Endothelial cell of umbilical vein (primary cell): ENCODE measurements at regions not wholly inside any gene's neighbourhood (a gene's known extent, or its start where the extent isn't known, plus 50 kb on each side); places are given as distances from the start of the nearest gene placed in this dataset.

Experiments
- BruUV-seq: library from RNA; stranded (reverse); fragments of 400-500 nt; replicated peaks from 2 replicates; lab custom pipeline; 2021; lab: Mats Ljungman, UMichigan
- CTCF ChIA-PET: fragments of 300-600, 350-600 bp; sonication (Branson Sonifier 250); formaldehyde crosslinking; loops from one replicate; lab custom pipeline; 2021; ENCODE audit warnings: antibody characterized with exemption, inconsistent platforms; lab: Charles Lee
- POLR2A ChIA-PET: fragments of 300-600, 350-600 bp; sonication (Branson Sonifier 250); formaldehyde crosslinking; loops from one replicate; lab custom pipeline; 2021; ENCODE audit warnings: antibody characterized with exemption, inconsistent platforms; lab: Charles Lee
- DNase-seq: peaks from one replicate; pipeline ENCODE4 v3.0.0-alpha.2; 2011; ENCODE audit warnings: low read depth, low spot score
- FAIRE-seq: peaks from 2 replicates; lab custom pipeline; 2011; peaks lifted over from hg19 to GRCh38; lab: Jason Lieb, UNC
- H2AFZ ChIP-seq: 2 replicates; pipeline ENCODE4 v1.6.0; 2012; ENCODE audit warnings: low read depth, low read length, control low read depth, inconsistent platforms
- H3K27ac ChIP-seq: 2 replicates; pipeline ENCODE4 v1.5.1; 2011; ENCODE audit warnings: low read depth, mild to moderate bottlenecking, control low read depth, low read length, moderate library complexity; ENCODE audit not compliant: insufficient read depth
- H3K27me3 ChIP-seq, 2 experiments: 2 replicates each; pipeline versions ENCODE4 v1.6.0 to v1.6.1; 2011; ENCODE audit warnings: low read length in 2 of 2, mixed read lengths in 1 of 2; ENCODE audit not compliant: control insufficient read depth in 2 of 2, insufficient read depth in 2 of 2
- H3K36me3 ChIP-seq, 2 experiments: 2 replicates in 1 of 2; 3 replicates in 1 of 2; pipeline ENCODE4 v1.5.1; 2011; ENCODE audit warnings: low read length in 2 of 2, mild to moderate bottlenecking in 1 of 2, moderate library complexity in 1 of 2; ENCODE audit not compliant: control insufficient read depth in 2 of 2, insufficient read depth in 2 of 2; ENCODE audit errors: extremely low read depth in 1 of 2
- H3K4me1 ChIP-seq: 3 replicates; pipeline ENCODE4 v1.5.1; 2011; ENCODE audit warnings: mild to moderate bottlenecking, low read length; ENCODE audit not compliant: control insufficient read depth, insufficient read depth; ENCODE audit errors: extremely low read depth
- H3K4me2 ChIP-seq: 2 replicates; pipeline ENCODE4 v1.6.1; 2011; ENCODE audit warnings: low read length, control low read depth, mixed read lengths; ENCODE audit not compliant: insufficient read depth
- H3K4me3 ChIP-seq, 3 experiments: fragments of 200-600 bp in 1 of 3; sonication (generic), shearing (Covaris generic) in 1 of 3; replicated peaks in 1 of 3; 2 replicates each; pipeline ENCODE4 v1.5.1; 2011 to 2016; ENCODE audit warnings: control low read depth in 3 of 3, low read length in 3 of 3, mild to moderate bottlenecking in 2 of 3, inconsistent platforms in 1 of 3, low read depth in 1 of 3, moderate library complexity in 1 of 3; ENCODE audit not compliant: insufficient read depth in 1 of 3
- H3K79me2 ChIP-seq: 2 replicates; pipeline ENCODE4 v1.6.0; 2012; ENCODE audit warnings: low read length, inconsistent platforms; ENCODE audit not compliant: control insufficient read depth, insufficient read depth
- H3K9ac ChIP-seq: replicated peaks from 2 replicates; pipeline ENCODE3; 2011; ENCODE audit warnings: low read length, control low read depth; ENCODE audit not compliant: insufficient read depth; ENCODE audit errors: extremely low read depth
- H3K9me1 ChIP-seq: replicated peaks from 3 replicates; pipeline ENCODE4 v1.6.0; 2011; ENCODE audit warnings: mild to moderate bottlenecking, low read length; ENCODE audit not compliant: control insufficient read depth, insufficient read depth; ENCODE audit errors: extremely low read depth
- H3K9me3 ChIP-seq: replicated peaks from 2 replicates; pipeline ENCODE4 v1.5.1; 2012; ENCODE audit warnings: low read length, inconsistent platforms; ENCODE audit not compliant: control insufficient read depth, insufficient read depth
- H4K20me1 ChIP-seq: replicated peaks from 2 replicates; pipeline ENCODE3; 2011; ENCODE audit warnings: mild to moderate bottlenecking, low read length; ENCODE audit not compliant: control insufficient read depth, insufficient read depth; ENCODE audit errors: extremely low read depth
- EZH2 ChIP-seq: IDR thresholded peaks from 2 replicates; pipeline ENCODE4 v1.6.1; 2012; ENCODE audit warnings: borderline replicate concordance, low read depth, mild to moderate bottlenecking, moderate library complexity, low read length, inconsistent platforms; ENCODE audit not compliant: severe bottlenecking
- FOS ChIP-seq: IDR thresholded peaks from 2 replicates; pipeline ENCODE4 v1.6.1; 2011; ENCODE audit warnings: mild to moderate bottlenecking, low read length, moderate library complexity, borderline replicate concordance; ENCODE audit not compliant: insufficient read depth
- GATA2 ChIP-seq: IDR thresholded peaks from 2 replicates; pipeline ENCODE4 v1.7.0; 2011; ENCODE audit warnings: low read depth, mild to moderate bottlenecking, moderate library complexity, mixed read lengths, low read length; ENCODE audit not compliant: insufficient read length, insufficient read depth
- JUN ChIP-seq: IDR thresholded peaks from 2 replicates; pipeline ENCODE4 v1.6.1; 2011; ENCODE audit warnings: borderline replicate concordance, low read depth; ENCODE audit not compliant: insufficient read length, insufficient read depth
- MYC ChIP-seq: IDR thresholded peaks from one replicate; pipeline ENCODE4 v1.6.1; 2011; ENCODE audit warnings: mild to moderate bottlenecking, low read depth, low read length
- POLR2A ChIP-seq: IDR thresholded peaks from 2 replicates; pipeline ENCODE4 v1.6.1; 2012; ENCODE audit warnings: low read depth, mild to moderate bottlenecking, control low read depth, low read length
- POLR2AphosphoS5 ChIP-seq: IDR thresholded peaks from 2 replicates; pipeline ENCODE4 v1.6.1; 2012; ENCODE audit warnings: low read depth, mild to moderate bottlenecking, control low read depth, low read length, moderate library complexity; ENCODE audit not compliant: insufficient read depth
- dilution Hi-C: fragments of 300-500 bp; cut with MboI; formaldehyde crosslinking; loops from one replicate; pipeline ENCODE4 v1.15.0; 2019; ENCODE audit warnings: low sequenced_read_pairs; ENCODE audit not compliant: extremely low pct_ligation_motif_present
- intact Hi-C: fragments of 100-400 bp; cut with micrococcal nuclease; formaldehyde crosslinking; loops from one replicate; pipeline ENCODE4 v1.10.0; 2022
- TF ChIP-seq, protein P1 (sequence below), 2 donors: IDR thresholded peaks; 1 replicate in 1 of 2; 2 replicates in 1 of 2; pipeline ENCODE4 v1.5.1; 2011; ENCODE audit warnings: low read length in 2 of 2, mild to moderate bottlenecking in 2 of 2, moderate library complexity in 2 of 2, control low read depth in 1 of 2, inconsistent platforms in 1 of 2, low read depth in 1 of 2; ENCODE audit not compliant: insufficient read depth in 1 of 2; ENCODE audit errors: extremely low read depth in 1 of 2
- TF ChIP-seq, protein P2 (sequence below): IDR thresholded peaks from 2 replicates; pipeline ENCODE4 v1.6.1; 2011; ENCODE audit not compliant: insufficient read depth, insufficient read length

DNA sequence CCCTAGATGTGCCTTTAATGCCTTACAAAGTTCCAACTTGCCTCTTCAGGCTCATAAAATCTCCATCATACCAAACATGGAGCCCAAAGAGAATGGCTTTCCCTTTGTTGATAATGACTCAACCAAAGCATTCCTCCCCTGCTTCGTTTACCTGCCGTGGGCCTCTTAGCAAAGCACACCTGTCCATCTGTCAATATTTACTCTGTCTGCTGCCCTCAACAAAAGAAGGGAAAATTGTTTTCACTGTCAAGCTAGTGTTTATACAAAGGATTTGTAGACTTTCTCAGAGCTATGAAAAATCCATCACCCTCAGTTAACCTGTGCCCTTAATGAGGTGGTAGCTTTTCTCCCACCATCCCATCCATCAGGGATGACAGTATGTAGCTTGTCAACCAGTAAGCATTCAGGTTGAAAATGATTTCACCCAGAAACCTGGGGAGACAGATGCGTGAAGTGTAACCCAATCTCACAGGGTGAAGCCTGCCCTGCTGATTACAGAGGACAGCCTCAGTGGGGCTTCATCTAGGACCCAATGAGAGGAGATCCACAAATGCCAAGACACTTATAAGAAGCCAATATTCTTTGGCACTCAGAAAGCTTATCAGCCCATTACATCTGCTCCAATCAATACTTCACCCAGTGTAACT is 278.1 kb downstream of the NUAK1 start:
- ChIA-PET CTCF (interaction anchor here (1.3 kb wide), 1 partner anchor 14 kb away, joined by 3 read pairs; no protein-coding TSS in a partner anchor), POLR2A (no interaction called here)
- no peaks in the 10 kb centered on the region for H3K9me1 ChIP-seq
- no peaks in the 10 kb centered on the region for H3K79me2 ChIP-seq
- peaks cover 9% of the 10 kb centered on the region for H3K4me1 ChIP-seq
- H3K36me3 ChIP-seq: no peaks in the 10 kb centered on the region
- intact Hi-C loops: no loop called here
- no peaks in the 10 kb centered on the region for H3K9me3 ChIP-seq
- no peak overlapping the region for H3K27ac ChIP-seq
- no peaks in the 10 kb centered on the region for H4K20me1 ChIP-seq
- dilution Hi-C loops: no loop called here
- BruUV-seq: no TSS peak
- no peak overlapping the region for H3K9ac ChIP-seq
- H3K4me3 ChIP-seq: no peak overlapping the region
- DNase-seq: no peak
- no peak overlapping the region for H2AFZ ChIP-seq
- H3K27me3 ChIP-seq: no peaks in the 10 kb centered on the region
- TF ChIP-seq, protein P1, sequence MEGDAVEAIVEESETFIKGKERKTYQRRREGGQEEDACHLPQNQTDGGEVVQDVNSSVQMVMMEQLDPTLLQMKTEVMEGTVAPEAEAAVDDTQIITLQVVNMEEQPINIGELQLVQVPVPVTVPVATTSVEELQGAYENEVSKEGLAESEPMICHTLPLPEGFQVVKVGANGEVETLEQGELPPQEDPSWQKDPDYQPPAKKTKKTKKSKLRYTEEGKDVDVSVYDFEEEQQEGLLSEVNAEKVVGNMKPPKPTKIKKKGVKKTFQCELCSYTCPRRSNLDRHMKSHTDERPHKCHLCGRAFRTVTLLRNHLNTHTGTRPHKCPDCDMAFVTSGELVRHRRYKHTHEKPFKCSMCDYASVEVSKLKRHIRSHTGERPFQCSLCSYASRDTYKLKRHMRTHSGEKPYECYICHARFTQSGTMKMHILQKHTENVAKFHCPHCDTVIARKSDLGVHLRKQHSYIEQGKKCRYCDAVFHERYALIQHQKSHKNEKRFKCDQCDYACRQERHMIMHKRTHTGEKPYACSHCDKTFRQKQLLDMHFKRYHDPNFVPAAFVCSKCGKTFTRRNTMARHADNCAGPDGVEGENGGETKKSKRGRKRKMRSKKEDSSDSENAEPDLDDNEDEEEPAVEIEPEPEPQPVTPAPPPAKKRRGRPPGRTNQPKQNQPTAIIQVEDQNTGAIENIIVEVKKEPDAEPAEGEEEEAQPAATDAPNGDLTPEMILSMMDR (IDR thresholded peaks at IDR 0.05; ENCODE audit: extremely low read depth in 1 of 2, insufficient read depth in 1 of 2, low read depth in 1 of 2, low read length in 2 of 2): no peak
- no peak for TF ChIP-seq MYC
- no peak for TF ChIP-seq POLR2AphosphoS5
- no peak for TF ChIP-seq FOS
- no peak for TF ChIP-seq POLR2A
- no peak for TF ChIP-seq EZH2
- no peak for TF ChIP-seq GATA2
- TF ChIP-seq, protein P2, sequence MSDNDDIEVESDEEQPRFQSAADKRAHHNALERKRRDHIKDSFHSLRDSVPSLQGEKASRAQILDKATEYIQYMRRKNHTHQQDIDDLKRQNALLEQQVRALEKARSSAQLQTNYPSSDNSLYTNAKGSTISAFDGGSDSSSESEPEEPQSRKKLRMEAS: no peak
- TF ChIP-seq JUN: no peak
- no peak for FAIRE-seq
- no peak overlapping the region for H3K4me2 ChIP-seq
